OCI-LY3 (cell line): ENCODE measurements at regions not wholly inside any gene's neighbourhood (a gene's known extent, or its start where the extent isn't known, plus 50 kb on each side); places are given as distances from the start of the nearest gene placed in this dataset.

Experiments used
- CTCF ChIP-seq: fragments of 200-600, 300-600 bp; sonication (generic); IDR thresholded peaks from 2 replicates; pipeline ENCODE4 v1.5.1; 2014; ENCODE audit warnings: antibody characterized with exemption, low read length, low read depth
- EZH2phosphoT487 ChIP-seq: fragments of 200-600 bp; shearing (Covaris generic); IDR thresholded peaks from 2 replicates; pipeline ENCODE4 v1.6.1; 2018; ENCODE audit warnings: antibody characterized with exemption, mixed run types, low read depth

DNA sequence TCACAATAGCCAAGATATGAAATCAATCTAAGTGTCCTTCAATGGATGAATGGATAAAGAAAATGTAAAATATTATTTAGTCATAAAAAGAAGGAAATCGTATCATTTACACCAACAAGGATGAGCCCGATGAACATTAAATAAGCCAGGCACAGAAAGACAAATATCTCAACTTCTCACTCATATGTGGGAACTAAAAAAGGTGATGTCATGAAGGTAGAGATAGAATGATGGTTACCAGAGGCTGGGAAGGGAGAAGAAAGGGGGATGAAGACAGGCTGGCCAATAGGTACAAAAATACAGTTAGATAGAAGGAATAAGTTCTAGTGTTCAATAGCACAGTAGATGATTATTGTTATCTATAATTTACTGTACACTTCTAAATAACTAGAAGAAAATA is 94.9 kb upstream of the RAP1B start:
- TF ChIP-seq CTCF, result no peak
- TF ChIP-seq EZH2phosphoT487, result no peak
